B cell (primary cell): ENCODE measurements at regions not wholly inside any gene's neighbourhood (a gene's known extent, or its start where the extent isn't known, plus 50 kb on each side); places are given as distances from the start of the nearest gene placed in this dataset.

Experiments
- EZH2 ChIP-seq: IDR thresholded peaks from 2 replicates; pipeline ENCODE4 v1.6.1; 2012; ENCODE audit warnings: borderline replicate concordance, low read depth, mild to moderate bottlenecking, moderate library complexity, low read length; ENCODE audit not compliant: insufficient read depth, poor library complexity, severe bottlenecking
- TF ChIP-seq, protein P1 (sequence below): fragments of 200-600 bp; IDR thresholded peaks from one replicate; pipeline ENCODE4 v1.8.0; 2022; ENCODE audit warnings: antibody characterized with exemption, mild to moderate bottlenecking

DNA sequence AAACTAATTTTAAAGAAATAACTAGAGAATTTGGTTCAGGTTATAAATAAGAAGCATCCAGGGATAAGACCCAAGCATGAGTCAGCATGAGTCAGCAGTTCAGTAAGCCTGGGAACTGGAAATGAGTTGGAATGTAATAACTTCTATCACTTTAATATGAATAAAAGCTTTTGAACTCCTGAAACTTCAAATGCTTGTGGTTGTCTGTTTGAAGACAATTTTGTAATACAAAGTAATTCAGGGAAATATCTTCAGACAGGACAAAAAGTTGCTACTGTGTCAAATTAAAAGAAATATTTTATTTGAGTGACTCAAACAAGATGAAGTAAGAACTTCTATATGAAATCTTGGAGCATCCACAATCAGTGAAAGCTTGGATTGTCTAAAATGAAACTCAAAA lies 331.2 kb upstream of the DAB2 start:
- TF ChIP-seq, protein P1, sequence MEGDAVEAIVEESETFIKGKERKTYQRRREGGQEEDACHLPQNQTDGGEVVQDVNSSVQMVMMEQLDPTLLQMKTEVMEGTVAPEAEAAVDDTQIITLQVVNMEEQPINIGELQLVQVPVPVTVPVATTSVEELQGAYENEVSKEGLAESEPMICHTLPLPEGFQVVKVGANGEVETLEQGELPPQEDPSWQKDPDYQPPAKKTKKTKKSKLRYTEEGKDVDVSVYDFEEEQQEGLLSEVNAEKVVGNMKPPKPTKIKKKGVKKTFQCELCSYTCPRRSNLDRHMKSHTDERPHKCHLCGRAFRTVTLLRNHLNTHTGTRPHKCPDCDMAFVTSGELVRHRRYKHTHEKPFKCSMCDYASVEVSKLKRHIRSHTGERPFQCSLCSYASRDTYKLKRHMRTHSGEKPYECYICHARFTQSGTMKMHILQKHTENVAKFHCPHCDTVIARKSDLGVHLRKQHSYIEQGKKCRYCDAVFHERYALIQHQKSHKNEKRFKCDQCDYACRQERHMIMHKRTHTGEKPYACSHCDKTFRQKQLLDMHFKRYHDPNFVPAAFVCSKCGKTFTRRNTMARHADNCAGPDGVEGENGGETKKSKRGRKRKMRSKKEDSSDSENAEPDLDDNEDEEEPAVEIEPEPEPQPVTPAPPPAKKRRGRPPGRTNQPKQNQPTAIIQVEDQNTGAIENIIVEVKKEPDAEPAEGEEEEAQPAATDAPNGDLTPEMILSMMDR, result no peak
- no peak for TF ChIP-seq EZH2
